22Rv1 (cell line): ENCODE measurements at regions not wholly inside any gene's neighbourhood (a gene's known extent, or its start where the extent isn't known, plus 50 kb on each side); places are given as distances from the start of the nearest gene placed in this dataset.

Source experiments
- H3K27ac ChIP-seq: fragments of 450-650 bp; 2 replicates; pipeline ENCODE4 v1.5.1; 2017
- ZFX ChIP-seq: fragments of 450-650 bp; IDR thresholded peaks from 2 replicates; pipeline ENCODE4 v1.6.1; 2017; ENCODE audit warnings: antibody characterized with exemption, borderline replicate concordance
- TF ChIP-seq, protein P1 (sequence below): fragments of 450-650 bp; IDR thresholded peaks from 2 replicates; pipeline ENCODE4 v1.5.1; 2017; ENCODE audit warnings: mild to moderate bottlenecking

DNA sequence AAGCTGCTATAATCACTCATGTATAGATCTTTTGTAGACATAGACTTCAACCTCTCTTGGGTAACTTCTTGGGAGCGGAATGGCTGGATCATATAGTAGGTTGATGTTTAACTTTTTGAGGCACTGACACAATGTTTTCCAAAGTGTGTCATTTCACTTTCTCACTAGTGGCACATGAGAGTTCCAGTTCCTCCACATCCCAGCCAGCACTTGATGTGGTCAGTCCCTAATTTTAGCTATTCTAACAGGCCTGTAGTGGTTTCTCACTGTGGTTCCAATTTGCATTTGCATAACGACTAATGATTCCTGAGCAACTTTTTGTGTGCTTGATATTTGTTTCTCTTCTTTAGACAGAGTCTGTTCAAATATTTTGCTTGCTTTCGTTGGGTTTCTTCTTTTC lies 221.3 kb downstream of the DLL1 start:
- H3K27ac ChIP-seq = no peak overlapping the region
- TF ChIP-seq, protein P1, sequence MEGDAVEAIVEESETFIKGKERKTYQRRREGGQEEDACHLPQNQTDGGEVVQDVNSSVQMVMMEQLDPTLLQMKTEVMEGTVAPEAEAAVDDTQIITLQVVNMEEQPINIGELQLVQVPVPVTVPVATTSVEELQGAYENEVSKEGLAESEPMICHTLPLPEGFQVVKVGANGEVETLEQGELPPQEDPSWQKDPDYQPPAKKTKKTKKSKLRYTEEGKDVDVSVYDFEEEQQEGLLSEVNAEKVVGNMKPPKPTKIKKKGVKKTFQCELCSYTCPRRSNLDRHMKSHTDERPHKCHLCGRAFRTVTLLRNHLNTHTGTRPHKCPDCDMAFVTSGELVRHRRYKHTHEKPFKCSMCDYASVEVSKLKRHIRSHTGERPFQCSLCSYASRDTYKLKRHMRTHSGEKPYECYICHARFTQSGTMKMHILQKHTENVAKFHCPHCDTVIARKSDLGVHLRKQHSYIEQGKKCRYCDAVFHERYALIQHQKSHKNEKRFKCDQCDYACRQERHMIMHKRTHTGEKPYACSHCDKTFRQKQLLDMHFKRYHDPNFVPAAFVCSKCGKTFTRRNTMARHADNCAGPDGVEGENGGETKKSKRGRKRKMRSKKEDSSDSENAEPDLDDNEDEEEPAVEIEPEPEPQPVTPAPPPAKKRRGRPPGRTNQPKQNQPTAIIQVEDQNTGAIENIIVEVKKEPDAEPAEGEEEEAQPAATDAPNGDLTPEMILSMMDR = no peak
- TF ChIP-seq ZFX = no peak

DNA sequence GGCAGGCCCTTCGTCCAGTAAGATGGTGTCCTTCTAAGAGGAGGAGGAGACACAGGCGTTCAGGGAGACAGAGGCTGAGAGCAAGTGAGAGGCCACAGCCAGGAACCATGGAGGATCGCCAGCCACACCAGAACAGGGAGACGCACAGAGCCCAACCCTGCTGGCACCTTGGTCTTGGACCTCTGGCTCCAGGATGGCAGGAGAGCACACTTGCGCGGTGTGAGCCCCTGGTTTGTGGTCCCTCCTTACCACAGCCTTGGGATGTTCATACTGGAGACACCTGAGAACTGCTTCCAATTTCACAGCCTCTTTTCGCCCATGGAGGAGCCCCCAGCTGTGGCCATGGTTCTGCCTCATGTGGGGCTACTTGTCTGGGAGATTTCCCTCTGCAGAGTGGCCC lies 222.4 kb downstream of the DLL1 start:
- no peak for TF ChIP-seq ZFX
- TF ChIP-seq, protein P1 = no peak
- H3K27ac ChIP-seq = no peak overlapping the region

DNA sequence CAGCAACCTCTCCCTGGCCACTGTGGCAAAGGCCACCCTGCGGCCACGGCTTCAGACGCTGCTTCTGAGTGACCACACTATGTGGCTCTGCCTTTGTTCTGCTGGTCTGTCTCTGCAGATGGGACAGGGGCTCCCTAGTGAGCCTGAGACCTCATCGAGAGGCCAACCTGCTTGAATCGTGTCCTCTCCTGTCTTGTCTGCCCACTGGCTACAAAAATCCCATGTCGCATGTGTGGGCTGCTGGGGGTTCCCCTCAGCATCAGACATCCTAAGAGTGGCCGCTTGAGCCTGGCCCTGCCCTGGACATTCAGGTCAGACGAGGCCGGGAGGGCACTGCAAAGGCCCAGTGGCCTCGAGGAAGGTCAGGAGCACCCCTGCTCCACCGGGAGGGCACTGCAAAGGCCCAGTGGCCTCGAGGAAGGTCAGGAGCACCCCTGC lies 222.9 kb downstream of the DLL1 start:
- TF ChIP-seq, protein P1 = no peak
- no peak for TF ChIP-seq ZFX
- H3K27ac ChIP-seq = no peak overlapping the region

DNA sequence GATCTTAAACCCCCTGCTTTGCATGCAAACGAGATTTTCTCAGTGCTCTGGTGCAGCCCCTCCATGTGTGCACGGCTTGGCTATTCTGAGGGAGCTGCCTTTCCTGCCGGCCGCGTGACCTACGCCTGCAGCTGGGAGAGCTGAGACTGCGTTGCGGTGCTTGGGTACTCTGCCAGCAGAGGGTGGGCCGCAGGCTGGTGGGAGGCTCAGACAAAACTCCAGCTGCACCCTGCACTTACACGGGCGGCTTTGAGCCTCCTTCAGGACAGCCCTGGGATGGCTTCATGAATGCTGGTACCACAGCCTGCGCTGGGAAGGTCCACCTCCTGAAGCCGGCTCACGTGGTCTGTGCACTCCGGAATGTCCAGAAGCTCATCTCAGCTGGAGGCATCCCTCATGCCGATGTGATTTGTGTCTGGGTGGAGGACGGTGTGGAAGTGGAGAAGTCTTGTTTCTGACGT lies 223.7 kb downstream of the DLL1 start:
- no peak overlapping the region for H3K27ac ChIP-seq
- TF ChIP-seq, protein P1 = no peak
- TF ChIP-seq ZFX = no peak

DNA sequence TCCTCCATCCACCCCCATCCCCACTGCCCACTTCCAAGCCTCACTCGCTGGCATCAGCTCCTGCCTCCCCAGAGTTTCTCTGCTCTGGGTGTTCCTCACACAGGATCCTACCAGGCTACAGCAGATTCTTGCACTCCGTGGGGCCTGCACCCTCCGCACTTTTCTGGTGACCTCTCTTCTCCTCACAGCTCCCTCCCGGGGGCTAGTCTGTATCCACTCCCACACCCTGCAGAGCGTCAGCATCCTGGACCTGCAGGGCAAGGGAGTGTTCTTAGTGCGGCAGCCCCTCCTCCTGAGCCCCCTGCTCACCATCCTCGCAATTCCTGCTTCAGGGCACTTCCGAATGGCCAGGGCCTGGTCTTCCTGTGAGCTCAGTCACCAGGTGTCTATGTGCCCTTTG lies 224.2 kb downstream of the DLL1 start:
- H3K27ac ChIP-seq = no peak overlapping the region
- TF ChIP-seq, protein P1 = no peak
- TF ChIP-seq ZFX = no peak

DNA sequence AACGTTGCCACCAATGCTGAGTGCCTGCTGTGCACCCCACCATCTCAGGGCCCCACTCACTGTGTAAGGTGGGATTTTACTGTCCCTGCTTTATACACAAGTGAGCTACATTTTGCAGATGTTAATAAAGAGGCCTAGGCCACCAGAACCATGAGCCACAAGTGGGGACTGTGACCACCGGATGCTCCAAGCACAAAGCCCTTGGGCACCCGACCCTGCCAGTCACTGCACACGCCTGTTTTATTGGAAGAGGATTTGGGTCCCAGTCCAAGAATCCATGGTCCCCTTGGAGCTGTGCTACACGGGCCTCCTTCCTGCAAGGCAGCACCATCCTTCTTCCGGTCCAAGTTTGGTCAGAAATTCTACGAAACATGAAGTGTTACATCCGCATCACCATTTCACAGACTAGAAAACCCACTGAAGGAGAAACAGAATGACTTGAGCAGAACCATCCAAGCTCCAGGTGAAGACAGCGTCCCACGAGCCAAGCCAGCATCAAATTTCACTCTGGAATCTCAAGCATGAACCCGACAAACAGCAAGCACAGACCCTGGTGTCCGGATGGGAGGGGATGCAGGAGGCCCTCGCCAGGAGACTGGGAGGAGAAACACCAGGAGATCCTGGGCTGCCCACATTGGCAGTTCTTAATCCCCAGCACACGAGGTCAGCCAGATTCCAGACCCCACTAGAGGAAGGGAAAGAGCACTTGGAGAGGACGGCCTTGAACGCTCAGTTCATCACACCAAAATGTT lies 226.9 kb downstream of the DLL1 start:
- TF ChIP-seq ZFX = no peak
- TF ChIP-seq, protein P1 = no peak
- H3K27ac ChIP-seq = no peak overlapping the region

DNA sequence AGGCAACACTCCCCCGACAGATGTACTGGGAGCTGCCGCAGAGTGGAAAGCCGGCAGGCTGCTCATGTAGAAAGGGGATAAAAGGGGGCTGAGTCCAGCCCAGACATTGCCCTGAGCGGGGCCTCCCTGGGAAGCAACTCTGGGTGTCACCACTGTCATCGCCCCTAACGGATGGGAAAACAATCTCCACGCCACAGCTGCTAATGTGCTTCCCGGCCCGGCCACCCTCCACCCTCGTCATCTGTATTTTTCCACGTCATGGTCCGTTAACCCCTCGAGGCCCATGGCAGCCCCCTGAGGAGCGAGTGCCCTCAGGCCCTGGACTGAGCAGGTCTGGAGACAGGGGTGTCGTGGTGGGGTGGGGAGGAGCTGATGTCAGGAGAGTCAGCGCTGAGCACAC lies 227.4 kb downstream of the DLL1 start:
- no peak overlapping the region for H3K27ac ChIP-seq
- TF ChIP-seq ZFX = no peak
- TF ChIP-seq, protein P1 = no peak
